Smooth muscle cell (in vitro differentiated cells): ENCODE measurements at regions not wholly inside any gene's neighbourhood (a gene's known extent, or its start where the extent isn't known, plus 50 kb on each side); places are given as distances from the start of the nearest gene placed in this dataset.
"Not testable (repeated sequence)": the region's sequence is repeated elsewhere in the genome, so short reads cannot be mapped to it uniquely, and the experiment has no call there.

Experiments used
- DNase-seq: peaks from one replicate; lab custom pipeline; 2025; ENCODE audit not compliant: unreplicated experiment; lab: John Stamatoyannopoulos, UW
- H2AFZ ChIP-seq: fragments of 200-600 bp; sonication (generic); 2 replicates; pipeline ENCODE4 v1.6.0; 2016; ENCODE audit warnings: antibody characterized with exemption, low read depth, mild to moderate bottlenecking
- H3F3A ChIP-seq: fragments of 200-600 bp; sonication (generic); 2 replicates; pipeline ENCODE4 v1.6.0; 2017; ENCODE audit warnings: antibody characterized with exemption, low read depth
- H3K27ac ChIP-seq: fragments of 200-600 bp; sonication (generic); 2 replicates; pipeline ENCODE4 v1.5.1; 2016; ENCODE audit warnings: low read depth, mild to moderate bottlenecking
- H3K27me3 ChIP-seq: fragments of 200-600 bp; sonication (generic); 2 replicates; pipeline ENCODE4 v1.6.1; 2016; ENCODE audit warnings: low read depth, mild to moderate bottlenecking
- H3K36me3 ChIP-seq: fragments of 200-600 bp; sonication (generic); 2 replicates; pipeline ENCODE4 v1.5.1; 2016; ENCODE audit warnings: low read depth
- H3K4me1 ChIP-seq: fragments of 200-600 bp; sonication (generic); 2 replicates; pipeline ENCODE4 v1.5.1; 2016; ENCODE audit warnings: low read depth
- H3K4me2 ChIP-seq: fragments of 200-600 bp; sonication (generic); 2 replicates; pipeline ENCODE4 v1.6.0; 2016; ENCODE audit warnings: mild to moderate bottlenecking
- H3K4me3 ChIP-seq: fragments of 200-600 bp; sonication (generic); 2 replicates; pipeline ENCODE4 v1.5.1; 2016; ENCODE audit warnings: mild to moderate bottlenecking
- H3K79me2 ChIP-seq: fragments of 200-600 bp; sonication (generic); 2 replicates; pipeline ENCODE4 v1.6.0; 2016; ENCODE audit warnings: low read depth, mild to moderate bottlenecking
- H3K9ac ChIP-seq: fragments of 200-600 bp; sonication (generic); 2 replicates; pipeline ENCODE4 v1.6.0; 2016; ENCODE audit warnings: low read depth
- H3K9me3 ChIP-seq: fragments of 200-600 bp; sonication (generic); replicated peaks from 2 replicates; pipeline ENCODE4 v1.5.1; 2016; ENCODE audit warnings: low read depth
- H4K20me1 ChIP-seq: fragments of 200-600 bp; sonication (generic); 2 replicates; pipeline ENCODE4 v1.6.0; 2016; ENCODE audit warnings: low read depth
- WGBS: methylation state at CpG from one replicate; pipeline ENCODE4 v1.1.7; 2016; ENCODE audit warnings: low lambda C conversion rate; 5-methylcytosine and 5-hydroxymethylcytosine counted together

GRCh38 chr1:148679050-148679786, 69.4 kb upstream of the NUDT4B start:
- not testable (repeated sequence) for H3K9ac ChIP-seq, H3K79me2 ChIP-seq, H3K27me3 ChIP-seq, H3F3A ChIP-seq, H2AFZ ChIP-seq, H3K9me3 ChIP-seq, H3K36me3 ChIP-seq, H4K20me1 ChIP-seq, H3K27ac ChIP-seq, DNase-seq, H3K4me1 ChIP-seq
- H3K4me3 ChIP-seq, result peak overlapping the region; percentile 65
- peak overlapping the region; percentile 80 for H3K4me2 ChIP-seq
- WGBS, result 4% methylated on average over 5 of the region's 77 CpGs

- H2AFZ ChIP-seq, H3F3A ChIP-seq, H3K79me2 ChIP-seq, H3K9ac ChIP-seq, H4K20me1 ChIP-seq, DNase-seq, H3K9me3 ChIP-seq, H3K4me2 ChIP-seq, H3K27ac ChIP-seq, H3K4me1 ChIP-seq, H3K27me3 ChIP-seq, H3K36me3 ChIP-seq: not testable (repeated sequence)
- H3K4me3 ChIP-seq, result peak overlapping the region; percentile 65
- WGBS, result no CpG with 5 or more reads among the region's 37 CpGs
Observed at GRCh38 chr1:148679787-148680326, 68.7 kb upstream of the NUDT4B start.

GRCh38 chr1:148686735-148687134, 61.8 kb upstream of the NUDT4B start:
- H3K9ac ChIP-seq, H3K27me3 ChIP-seq, H3F3A ChIP-seq, H2AFZ ChIP-seq, H3K9me3 ChIP-seq, H3K27ac ChIP-seq, DNase-seq, H3K4me2 ChIP-seq, H3K36me3 ChIP-seq, H3K4me3 ChIP-seq, H4K20me1 ChIP-seq, H3K4me1 ChIP-seq, H3K79me2 ChIP-seq: not testable (repeated sequence)
- 89% methylated on average over 1 of the region's 4 CpGs for WGBS

GRCh38 chr1:148687376-148687775, 61.2 kb upstream of the NUDT4B start:
- DNase-seq, H2AFZ ChIP-seq, H3K4me3 ChIP-seq, H3K4me1 ChIP-seq, H3K27ac ChIP-seq, H3K9ac ChIP-seq, H3K9me3 ChIP-seq, H4K20me1 ChIP-seq, H3F3A ChIP-seq, H3K4me2 ChIP-seq, H3K36me3 ChIP-seq, H3K79me2 ChIP-seq, H3K27me3 ChIP-seq: not testable (repeated sequence)
- no CpG with 5 or more reads among the region's 2 CpGs for WGBS
